ENCODE measurements at regions not wholly inside any gene's neighbourhood (a gene's known extent, or its start where the extent isn't known, plus 50 kb on each side); places are given as distances from the start of the nearest gene placed in this dataset.

DNA sequence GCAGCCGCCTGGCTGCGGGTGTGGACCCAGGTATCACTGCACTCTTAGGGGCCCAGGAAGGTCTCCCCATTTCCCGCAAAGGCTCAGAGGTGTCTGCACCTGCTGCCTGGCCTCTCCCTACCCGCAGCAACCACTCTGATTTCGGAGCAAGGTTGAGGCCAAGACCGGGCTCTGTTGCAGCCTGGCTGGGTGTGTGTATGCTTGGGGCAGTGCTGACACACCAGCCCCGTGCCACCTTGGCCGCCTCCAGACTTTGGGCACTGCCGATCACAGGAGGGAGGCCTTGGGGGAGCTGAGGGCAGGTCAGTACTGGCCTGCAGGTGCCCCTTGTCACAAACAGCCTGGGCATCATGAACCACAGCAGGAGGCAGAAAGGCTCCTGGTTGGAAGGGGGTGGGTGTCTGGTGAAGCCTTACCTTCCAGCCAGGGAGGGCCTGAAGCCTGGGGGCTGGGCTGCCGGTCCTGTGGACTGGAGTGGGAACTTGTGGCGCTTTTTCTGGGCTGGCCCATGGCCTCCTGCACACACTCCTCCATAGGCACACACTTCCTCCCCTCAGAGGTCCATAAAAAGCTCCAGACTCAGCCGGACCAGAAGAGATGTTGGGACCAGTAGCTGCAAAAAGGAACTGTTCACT is 519.5 kb downstream of the RWDD3 start:
- TF ChIP-seq, protein P1, sequence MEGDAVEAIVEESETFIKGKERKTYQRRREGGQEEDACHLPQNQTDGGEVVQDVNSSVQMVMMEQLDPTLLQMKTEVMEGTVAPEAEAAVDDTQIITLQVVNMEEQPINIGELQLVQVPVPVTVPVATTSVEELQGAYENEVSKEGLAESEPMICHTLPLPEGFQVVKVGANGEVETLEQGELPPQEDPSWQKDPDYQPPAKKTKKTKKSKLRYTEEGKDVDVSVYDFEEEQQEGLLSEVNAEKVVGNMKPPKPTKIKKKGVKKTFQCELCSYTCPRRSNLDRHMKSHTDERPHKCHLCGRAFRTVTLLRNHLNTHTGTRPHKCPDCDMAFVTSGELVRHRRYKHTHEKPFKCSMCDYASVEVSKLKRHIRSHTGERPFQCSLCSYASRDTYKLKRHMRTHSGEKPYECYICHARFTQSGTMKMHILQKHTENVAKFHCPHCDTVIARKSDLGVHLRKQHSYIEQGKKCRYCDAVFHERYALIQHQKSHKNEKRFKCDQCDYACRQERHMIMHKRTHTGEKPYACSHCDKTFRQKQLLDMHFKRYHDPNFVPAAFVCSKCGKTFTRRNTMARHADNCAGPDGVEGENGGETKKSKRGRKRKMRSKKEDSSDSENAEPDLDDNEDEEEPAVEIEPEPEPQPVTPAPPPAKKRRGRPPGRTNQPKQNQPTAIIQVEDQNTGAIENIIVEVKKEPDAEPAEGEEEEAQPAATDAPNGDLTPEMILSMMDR (IDR thresholded peaks at IDR 0.05; ENCODE audit: insufficient read depth, low read depth, low read length): no peak
- no peak overlapping the region for H3K4me3 ChIP-seq (ENCODE audit: low read depth, low read length)
- no peak for DNase-seq (ENCODE audit: low read depth)

DNA sequence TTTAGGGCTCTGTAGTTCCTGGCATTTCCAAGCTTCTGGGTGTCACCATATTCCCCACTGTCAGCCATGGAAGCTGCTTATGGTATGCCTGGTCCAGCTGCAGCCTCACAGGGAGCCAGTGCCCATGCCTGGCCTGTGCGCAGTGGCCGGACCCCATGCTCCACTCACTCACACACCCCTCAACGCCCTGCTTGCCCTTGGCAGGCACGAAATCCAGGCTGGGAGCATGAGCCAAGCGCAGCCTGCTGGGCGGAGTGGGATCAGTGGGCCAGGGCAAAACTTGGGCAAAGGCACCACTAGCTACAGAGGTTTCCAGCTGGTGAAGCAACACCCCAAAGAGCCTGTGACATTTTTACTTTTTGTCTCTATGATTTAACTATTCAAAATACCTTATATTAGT is 520.4 kb downstream of the RWDD3 start:
- TF ChIP-seq, protein P1 (IDR thresholded peaks at IDR 0.05; ENCODE audit: insufficient read depth, low read depth, low read length): no peak
- no peak for DNase-seq (ENCODE audit: low read depth)
- no peak overlapping the region for H3K4me3 ChIP-seq (ENCODE audit: low read depth, low read length)

DNA sequence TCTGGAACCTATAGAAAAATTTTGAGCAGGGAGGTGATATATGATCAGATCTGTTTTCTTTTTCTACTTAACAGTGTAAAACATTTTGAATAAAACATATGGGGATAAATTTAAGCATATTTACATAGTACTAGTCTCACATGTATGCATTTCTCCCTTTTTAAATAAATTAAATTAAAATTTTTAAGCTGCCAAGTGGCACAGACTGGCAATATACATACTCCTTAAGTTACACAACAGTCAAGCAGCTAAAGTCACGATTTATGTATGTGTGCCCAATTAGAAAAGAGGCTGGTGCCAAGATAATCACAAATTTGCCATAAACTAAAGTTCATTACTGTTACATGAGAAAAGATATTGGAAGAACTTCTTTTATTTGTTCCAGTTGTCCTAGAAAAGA is 532.0 kb downstream of the RWDD3 start:
- no peak for DNase-seq (ENCODE audit: low read depth)
- TF ChIP-seq, protein P1 (IDR thresholded peaks at IDR 0.05; ENCODE audit: insufficient read depth, low read depth, low read length): no peak
- no peak overlapping the region for H3K4me3 ChIP-seq (ENCODE audit: low read depth, low read length)

DNA sequence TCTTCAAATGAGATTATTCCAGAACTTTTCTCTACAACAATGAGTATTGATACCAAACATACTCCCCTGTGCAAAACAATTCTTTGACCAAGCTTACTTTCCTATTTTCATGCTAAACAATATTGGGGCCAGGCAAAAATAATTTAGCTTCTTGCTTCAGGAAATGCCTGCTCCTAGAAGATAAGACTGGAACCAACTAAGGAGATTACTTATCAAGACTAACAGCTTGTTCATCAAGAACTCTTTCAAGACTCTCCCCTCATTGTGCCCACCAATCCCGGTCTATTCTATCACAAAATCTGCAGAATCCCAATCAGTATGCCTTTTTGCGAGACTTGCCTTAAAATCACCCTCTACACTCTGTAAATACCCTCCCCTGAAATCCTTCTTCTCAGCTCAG is 536.6 kb downstream of the RWDD3 start:
- TF ChIP-seq, protein P1 (IDR thresholded peaks at IDR 0.05; ENCODE audit: insufficient read depth, low read depth, low read length): no peak
- H3K4me3 ChIP-seq (ENCODE audit: low read depth, low read length): no peak overlapping the region

DNA sequence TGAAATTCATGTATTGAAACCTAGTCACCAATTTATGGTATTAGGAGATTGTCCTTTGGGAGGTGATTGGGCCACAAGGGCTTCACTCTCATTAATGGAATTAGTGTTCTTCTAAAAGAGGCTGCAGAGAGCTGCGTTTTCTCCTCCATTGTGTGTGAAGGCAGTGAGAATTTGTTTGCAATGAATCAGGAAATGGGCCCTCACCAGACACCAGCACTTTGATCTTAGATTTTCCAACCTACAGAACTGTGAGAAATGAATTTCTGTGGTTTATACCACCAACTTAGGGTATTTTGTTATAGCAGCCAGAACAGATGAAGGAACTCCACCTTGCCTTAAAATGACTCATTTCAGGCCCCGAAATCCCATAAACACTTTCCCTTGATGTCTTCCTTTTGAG is 544.2 kb downstream of the RWDD3 start:
- TF ChIP-seq, protein P1 (IDR thresholded peaks at IDR 0.05; ENCODE audit: insufficient read depth, low read depth, low read length): no peak
- DNase-seq (ENCODE audit: low read depth): no peak
- H3K4me3 ChIP-seq (ENCODE audit: low read depth, low read length): no peak overlapping the region

More for the DNA sequence above, 536.6 kb downstream of the RWDD3 start:
- DNase-seq (ENCODE audit: low read depth): no peak

DNA sequence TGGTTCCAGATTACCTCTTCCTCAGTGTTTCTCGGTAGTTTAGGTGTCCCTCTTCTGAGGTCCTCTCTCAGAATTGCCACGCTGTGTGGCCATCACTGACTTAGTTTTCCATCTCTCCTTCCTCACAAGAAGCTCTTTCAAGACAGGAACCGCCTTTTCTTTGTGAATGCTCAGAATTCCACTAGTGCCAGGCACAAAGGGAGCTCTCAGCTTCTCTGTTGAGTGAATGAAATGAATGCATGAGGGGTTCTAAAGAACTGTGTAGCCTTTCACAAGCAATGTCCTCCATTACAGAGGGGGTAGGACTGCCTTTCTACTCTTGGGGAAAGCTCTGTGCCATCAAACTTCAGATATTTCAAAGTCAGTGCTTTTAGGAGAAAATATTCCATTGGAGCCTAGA is 546.8 kb downstream of the RWDD3 start:
- TF ChIP-seq, protein P1 (IDR thresholded peaks at IDR 0.05; ENCODE audit: insufficient read depth, low read depth, low read length): no peak
- no peak overlapping the region for H3K4me3 ChIP-seq (ENCODE audit: low read depth, low read length)
- DNase-seq (ENCODE audit: low read depth): no peak

DNA sequence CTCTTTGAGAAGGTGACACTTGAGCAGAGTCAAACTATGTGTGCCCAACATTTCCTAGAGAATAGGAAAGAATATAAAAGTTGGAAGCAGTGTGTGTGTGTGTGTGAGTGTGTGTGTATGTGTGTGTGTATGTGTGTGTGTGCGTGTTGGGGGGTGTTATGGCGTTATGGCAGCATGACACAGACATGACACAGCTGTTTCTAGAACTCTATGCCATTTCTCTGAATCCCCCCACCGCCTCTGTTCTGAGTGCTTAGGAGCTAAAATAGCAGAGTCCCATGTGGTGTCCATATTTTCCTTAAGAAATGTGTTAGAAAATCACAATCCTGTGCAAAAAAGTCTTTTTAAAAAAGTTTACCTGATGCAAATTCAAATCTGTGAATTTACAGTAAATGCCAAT is 556.1 kb downstream of the RWDD3 start:
- H3K4me3 ChIP-seq (ENCODE audit: low read depth, low read length): no peak overlapping the region
- DNase-seq (ENCODE audit: low read depth): no peak
- TF ChIP-seq, protein P1 (IDR thresholded peaks at IDR 0.05; ENCODE audit: insufficient read depth, low read depth, low read length): no peak
